ENCODE measurements at regions not wholly inside any gene's neighbourhood (a gene's known extent, or its start where the extent isn't known, plus 50 kb on each side); places are given as distances from the start of the nearest gene placed in this dataset.

- TF ChIP-seq EZH2 (IDR thresholded peaks at IDR 0.05; ENCODE audit: borderline replicate concordance, insufficient read depth, low read depth, low read length, poor library complexity, severe bottlenecking) (no peak), CTCF (IDR thresholded peaks at IDR 0.05) (no peak)
These were observed 123.9 kb downstream of the KDR start for GRCh38 chr4:55001538-55001937.

Data from B cell (primary cell).